PC-9 (cell line): ENCODE measurements at regions not wholly inside any gene's neighbourhood (a gene's known extent, or its start where the extent isn't known, plus 50 kb on each side); places are given as distances from the start of the nearest gene placed in this dataset.

Experiments
- BruUV-seq: library from RNA; stranded (reverse); fragments of 400-500 nt; replicated peaks from 2 replicates; lab custom pipeline; 2021; lab: Mats Ljungman, UMichigan
- CTCF ChIA-PET: fragments of 300-600 bp; sonication (Branson Sonifier 250); formaldehyde crosslinking; loops from one replicate; lab custom pipeline; 2022; ENCODE audit warnings: antibody characterized with exemption; lab: Charles Lee
- POLR2A ChIA-PET: fragments of 300-600 bp; sonication (Branson Sonifier 250); formaldehyde crosslinking; loops from one replicate; lab custom pipeline; 2022; ENCODE audit warnings: antibody characterized with exemption; ENCODE audit not compliant: unreplicated experiment; lab: Charles Lee
- DNase-seq, 2 experiments: peaks; one replicate each; pipeline versions ENCODE4 v3.0.0 to v3.0.0-alpha.2; 2015 to 2022; ENCODE audit warnings: mixed read lengths in 1 of 2
- H2AFZ ChIP-seq: fragments of 200-600 bp; sonication (generic); 2 replicates; pipeline ENCODE4 v1.8.1; 2017; ENCODE audit warnings: antibody characterized with exemption
- H3F3A ChIP-seq: fragments of 200-600 bp; sonication (generic); 2 replicates; pipeline ENCODE4 v1.8.1; 2017; ENCODE audit warnings: antibody characterized with exemption, mild to moderate bottlenecking, low read depth; ENCODE audit not compliant: insufficient read depth
- H3K27ac ChIP-seq: fragments of 200-600 bp; sonication (generic); 2 replicates; pipeline ENCODE4 v1.6.1; 2016; ENCODE audit warnings: mixed run types
- H3K27me3 ChIP-seq: fragments of 200-600 bp; sonication (generic); 2 replicates; pipeline ENCODE4 v1.6.1; 2016; ENCODE audit warnings: low read depth, mixed run types; ENCODE audit not compliant: insufficient read depth
- H3K36me3 ChIP-seq: fragments of 200-600 bp; sonication (generic); 2 replicates; pipeline ENCODE4 v1.6.1; 2016; ENCODE audit warnings: low read depth, mixed run types
- H3K4me1 ChIP-seq: fragments of 200-600 bp; sonication (generic); replicated peaks from 2 replicates; pipeline ENCODE4 v1.6.1; 2016; ENCODE audit warnings: mixed run types; ENCODE audit not compliant: insufficient read depth
- H3K4me2 ChIP-seq: fragments of 200-600 bp; sonication (generic); 2 replicates; pipeline ENCODE4 v1.6.1; 2017; ENCODE audit warnings: mixed run types
- H3K4me3 ChIP-seq: fragments of 200-600 bp; sonication (generic); 2 replicates; pipeline ENCODE4 v1.6.1; 2016; ENCODE audit warnings: mixed run types
- H3K79me2 ChIP-seq: fragments of 200-600 bp; sonication (generic); 2 replicates; pipeline ENCODE4 v1.6.1; 2017; ENCODE audit warnings: low read depth, mixed run types
- H3K9me2 ChIP-seq: fragments of 200-600 bp; sonication (generic); 2 replicates; pipeline ENCODE4 v1.8.1; 2017; ENCODE audit warnings: mild to moderate bottlenecking; ENCODE audit not compliant: insufficient read depth
- H3K9me3 ChIP-seq: fragments of 200-600 bp; sonication (generic); 2 replicates; pipeline ENCODE4 v1.8.1; 2016; ENCODE audit warnings: low read depth; ENCODE audit not compliant: insufficient read depth
- H4K20me1 ChIP-seq: fragments of 200-600 bp; sonication (generic); 2 replicates; pipeline ENCODE4 v1.8.1; 2017; ENCODE audit not compliant: insufficient read depth
- CTCF ChIP-seq: fragments of 200-600 bp; sonication (generic); conservative IDR thresholded peaks from 2 replicates; pipeline ENCODE4 v1.6.1; 2017; ENCODE audit warnings: mixed run types, antibody characterized with exemption, mild to moderate bottlenecking, moderate library complexity
- EZH2 ChIP-seq: fragments of 200-600 bp; sonication (generic); IDR thresholded peaks from 2 replicates; pipeline ENCODE4 v1.8.0; 2017; ENCODE audit warnings: antibody characterized with exemption, low read depth
- intact Hi-C: fragments of 100-400 bp; cut with micrococcal nuclease; formaldehyde crosslinking; loops from one replicate; pipeline ENCODE4 v1.10.0; 2022; ENCODE audit not compliant: unreplicated experiment

- Histone ChIP-seq H2AFZ (no peak overlapping the region; the same call in 1 of the 2 replicates), H3K27me3 (peaks cover 3% of the 10 kb centered on the region; the same call in 1 of the 2 replicates), H3K4me1 (peaks cover 19% of the 10 kb centered on the region), H3K27ac (peak overlapping the region; percentile 66), H3K36me3 (no peaks in the 10 kb centered on the region), H3K4me3 (0 out of 2 replicates have a peak overlapping the region, but pooled peaks have one; percentile 3), H3K9me3 (no peaks in the 10 kb centered on the region), H3K9me2 (no peaks in the 10 kb centered on the region), H3F3A (peaks cover 16% of the 10 kb centered on the region; the same call in 1 of the 2 replicates), H3K79me2 (no peaks in the 10 kb centered on the region), H4K20me1 (no peaks in the 10 kb centered on the region), H3K4me2 (peak overlapping the region; percentile 45)
- intact Hi-C loops, result no loop called here
- no TSS peak for BruUV-seq
- POLR2A ChIA-PET, result interaction anchor here (0.6 to 0.7 kb wide), 2 partner anchors 104 to 229 kb away, joined by 4 read pairs; no protein-coding TSS in a partner anchor
- TF ChIP-seq EZH2 (no peak), CTCF (no peak)
- CTCF ChIA-PET, result no interaction called here
- peak; percentile 71 to 91 for DNase-seq
Measured at GRCh38 chr14:55889124-55889523, 229.1 kb upstream of the PELI2 start.

- Histone ChIP-seq H3K36me3 (no peaks in the 10 kb centered on the region), H3F3A (peaks cover 16% of the 10 kb centered on the region; the same call in 1 of the 2 replicates), H3K79me2 (no peaks in the 10 kb centered on the region), H3K9me3 (no peaks in the 10 kb centered on the region), H3K4me2 (no peak overlapping the region), H2AFZ (no peak overlapping the region), H3K4me3 (no peak overlapping the region), H3K4me1 (peaks cover 19% of the 10 kb centered on the region), H4K20me1 (no peaks in the 10 kb centered on the region), H3K27me3 (no peaks in the 10 kb centered on the region), H3K27ac (no peak overlapping the region), H3K9me2 (no peaks in the 10 kb centered on the region)
- ChIA-PET CTCF (no interaction called here), POLR2A (no interaction called here)
- intact Hi-C loops, result no loop called here
- TF ChIP-seq EZH2 (no peak), CTCF (no peak)
- no peak for DNase-seq
- BruUV-seq, result no TSS peak
Measured at GRCh38 chr14:55891692-55892091, 226.5 kb upstream of the PELI2 start.

- Histone ChIP-seq H3K9me3 (no peaks in the 10 kb centered on the region), H3F3A (peaks cover 16% of the 10 kb centered on the region; the same call in 1 of the 2 replicates), H3K9me2 (no peaks in the 10 kb centered on the region), H3K36me3 (no peaks in the 10 kb centered on the region), H3K27ac (no peak overlapping the region), H3K27me3 (no peaks in the 10 kb centered on the region), H3K4me3 (no peak overlapping the region), H3K4me1 (peaks cover 19% of the 10 kb centered on the region), H4K20me1 (no peaks in the 10 kb centered on the region), H3K4me2 (no peak overlapping the region), H3K79me2 (no peaks in the 10 kb centered on the region), H2AFZ (no peak overlapping the region)
- BruUV-seq, result no TSS peak
- DNase-seq, result no peak
- intact Hi-C loops, result no loop called here
- no peak for TF ChIP-seq CTCF
- no peak for TF ChIP-seq EZH2
- ChIA-PET POLR2A (no interaction called here), CTCF (no interaction called here)
Measured at GRCh38 chr14:55892906-55893305, 225.3 kb upstream of the PELI2 start.
